H1 (cell line): ENCODE measurements at regions not wholly inside any gene's neighbourhood (a gene's known extent, or its start where the extent isn't known, plus 50 kb on each side); places are given as distances from the start of the nearest gene placed in this dataset.

Experiments used
- CTCF ChIA-PET: fragments of 300-600 bp; sonication (Branson Sonifier 250); formaldehyde crosslinking; loops from one replicate; lab custom pipeline; 2021; ENCODE audit not compliant: partially characterized antibody; lab: Charles Lee
- POLR2A ChIA-PET: fragments of 300-600 bp; sonication (Branson Sonifier 250); formaldehyde crosslinking; loops from one replicate; lab custom pipeline; 2021; ENCODE audit warnings: inconsistent platforms; ENCODE audit not compliant: partially characterized antibody; lab: Charles Lee
- DNase-seq, 2 experiments: peaks; one replicate each; pipeline versions ENCODE4 v3.0.0 to v3.0.0-alpha.2; 2010 to 2022; ENCODE audit warnings: low spot score in 2 of 2, low read depth in 1 of 2, mixed read lengths in 1 of 2
- FAIRE-seq: peaks from 2 replicates; lab custom pipeline; 2011; peaks lifted over from hg19 to GRCh38; lab: Jason Lieb, UNC
- H2AFZ ChIP-seq: 2 replicates; pipeline ENCODE4 v1.8.1; 2012; ENCODE audit warnings: low read length, inconsistent platforms
- H2AK5ac ChIP-seq: 2 replicates; pipeline ENCODE4 v1.6.1; 2013; ENCODE audit warnings: low read depth, low read length
- H2BK120ac ChIP-seq: replicated peaks from 2 replicates; pipeline ENCODE3; 2013; ENCODE audit warnings: low read depth, low read length, inconsistent platforms
- H2BK12ac ChIP-seq: 2 replicates; pipeline ENCODE4 v1.6.1; 2013; ENCODE audit warnings: low read depth, low read length
- H2BK15ac ChIP-seq: 2 replicates; pipeline ENCODE4 v1.6.1; 2013; ENCODE audit warnings: low read length
- H2BK20ac ChIP-seq: 2 replicates; pipeline ENCODE4 v1.6.1; 2013; ENCODE audit warnings: low read length
- H2BK5ac ChIP-seq: 2 replicates; pipeline ENCODE4 v1.6.1; 2013; ENCODE audit warnings: low read depth, low read length
- H3K14ac ChIP-seq: 2 replicates; pipeline ENCODE4 v1.6.1; 2013; ENCODE audit warnings: inconsistent platforms; ENCODE audit not compliant: insufficient read length
- H3K18ac ChIP-seq: 2 replicates; pipeline ENCODE4 v1.6.1; 2013; ENCODE audit warnings: low read length; ENCODE audit errors: extremely low read depth
- H3K23ac ChIP-seq: 2 replicates; pipeline ENCODE4 v1.6.1; 2013; ENCODE audit warnings: inconsistent platforms; ENCODE audit not compliant: insufficient read length
- H3K23me2 ChIP-seq: 2 replicates; pipeline ENCODE4 v1.6.1; 2013; ENCODE audit warnings: low read depth, low read length
- H3K27ac ChIP-seq: 2 replicates; pipeline ENCODE4 v1.6.1; 2011; ENCODE audit warnings: low read depth, low read length, inconsistent platforms
- H3K27me3 ChIP-seq, 4 experiments: replicated peaks in 1 of 4; 1 replicate in 1 of 4; 2 replicates in 3 of 4; pipeline versions ENCODE4 v1.6.1 to v1.8.1; 2011 to 2013; ENCODE audit warnings: low read length in 3 of 4, mild to moderate bottlenecking in 3 of 4, inconsistent platforms in 2 of 4, mixed read lengths in 2 of 4, moderate library complexity in 1 of 4; ENCODE audit not compliant: control insufficient read depth in 3 of 4, insufficient read depth in 3 of 4; ENCODE audit errors: extremely low read depth in 1 of 4
- H3K36me3 ChIP-seq, 4 experiments: 2 replicates each; pipeline versions ENCODE4 v1.6.1 to v1.8.1; 2011 to 2013; ENCODE audit warnings: mild to moderate bottlenecking in 4 of 4, low read length in 3 of 4, moderate library complexity in 2 of 4, control low read depth in 1 of 4, inconsistent platforms in 1 of 4; ENCODE audit not compliant: insufficient read depth in 4 of 4, control insufficient read depth in 2 of 4
- H3K4ac ChIP-seq: replicated peaks from 2 replicates; pipeline ENCODE3; 2013; ENCODE audit warnings: low read length, low read depth, mixed read lengths, inconsistent platforms; ENCODE audit not compliant: insufficient read length
- H3K4me1 ChIP-seq, 4 experiments: replicated peaks in 1 of 4; 1 replicate in 1 of 4; 2 replicates in 3 of 4; pipeline versions ENCODE4 v1.6.1 to v1.8.1; 2011 to 2013; ENCODE audit warnings: low read length in 3 of 4, inconsistent platforms in 2 of 4, mixed read lengths in 1 of 4; ENCODE audit not compliant: insufficient read depth in 4 of 4, control insufficient read depth in 3 of 4
- H3K4me2 ChIP-seq, 2 experiments: 2 replicates each; pipeline versions ENCODE4 v1.6.1 to v1.8.1; 2011 to 2013; ENCODE audit warnings: low read depth in 2 of 2, low read length in 2 of 2, control low read depth in 1 of 2, inconsistent platforms in 1 of 2, mild to moderate bottlenecking in 1 of 2; ENCODE audit not compliant: insufficient read depth in 1 of 2
- H3K4me3 ChIP-seq, 4 experiments: fragments of 200-600, 300-600 bp in 1 of 4; sonication (generic), shearing (Covaris generic), sonication (Bioruptor Twin) in 1 of 4; 2 replicates each; pipeline versions ENCODE4 v1.5.1 to v1.8.1; 2011 to 2016; ENCODE audit warnings: low read length in 4 of 4, low read depth in 3 of 4, control low read depth in 2 of 4, inconsistent platforms in 2 of 4, mild to moderate bottlenecking in 2 of 4, mixed read lengths in 1 of 4, moderate library complexity in 1 of 4; ENCODE audit not compliant: insufficient read depth in 2 of 4; ENCODE audit errors: extremely low read depth in 1 of 4
- H3K56ac ChIP-seq: replicated peaks from 2 replicates; pipeline ENCODE3; 2013; ENCODE audit warnings: low read depth, mild to moderate bottlenecking, mixed read lengths, low read length, inconsistent platforms; ENCODE audit not compliant: insufficient read length
- H3K79me1 ChIP-seq: 2 replicates; pipeline ENCODE4 v1.6.1; 2013; ENCODE audit warnings: low read depth, low read length, control low read depth
- H3K79me2 ChIP-seq, 2 experiments: 2 replicates each; pipeline versions ENCODE4 v1.6.1 to v1.8.1; 2012 to 2013; ENCODE audit warnings: low read length in 2 of 2, mild to moderate bottlenecking in 2 of 2, inconsistent platforms in 1 of 2; ENCODE audit not compliant: insufficient read depth in 2 of 2, control insufficient read depth in 1 of 2
- H3K9ac ChIP-seq, 4 experiments: replicated peaks in 1 of 4; 1 replicate in 1 of 4; 2 replicates in 3 of 4; pipeline versions ENCODE4 v1.6.1 to v1.8.1; 2011 to 2013; ENCODE audit warnings: low read depth in 3 of 4, low read length in 3 of 4, control low read depth in 2 of 4, mild to moderate bottlenecking in 2 of 4, moderate library complexity in 2 of 4, inconsistent platforms in 1 of 4; ENCODE audit errors: extremely low read depth in 1 of 4
- H3K9me3 ChIP-seq, 2 experiments: 2 replicates each; pipeline versions ENCODE4 v1.6.1 to v1.8.1; 2012 to 2013; ENCODE audit warnings: mild to moderate bottlenecking in 2 of 2, moderate library complexity in 2 of 2, control low read depth in 1 of 2, inconsistent platforms in 1 of 2, low read depth in 1 of 2, low read length in 1 of 2, mixed read lengths in 1 of 2; ENCODE audit not compliant: insufficient read depth in 2 of 2
- H4K20me1 ChIP-seq, 2 experiments: replicated peaks in 1 of 2; 2 replicates each; pipeline versions ENCODE3 to v1.8.1; 2011 to 2013; ENCODE audit warnings: inconsistent platforms in 2 of 2, low read length in 2 of 2, mild to moderate bottlenecking in 1 of 2; ENCODE audit not compliant: insufficient read depth in 2 of 2, control insufficient read depth in 1 of 2
- H4K5ac ChIP-seq: 2 replicates; pipeline ENCODE4 v1.6.1; 2013; ENCODE audit warnings: low read length, low read depth, mixed read lengths, inconsistent platforms; ENCODE audit not compliant: insufficient read length
- H4K8ac ChIP-seq: 2 replicates; pipeline ENCODE4 v1.8.0; 2013; ENCODE audit warnings: mild to moderate bottlenecking, moderate library complexity, low read length, inconsistent platforms; ENCODE audit not compliant: insufficient read depth; ENCODE audit errors: extremely low read depth
- H4K91ac ChIP-seq: replicated peaks from 2 replicates; pipeline ENCODE3; 2013; ENCODE audit warnings: low read length, mixed read lengths, inconsistent platforms; ENCODE audit not compliant: insufficient read length
- CBX8 ChIP-seq: fragments of 300-800, 300-1000 bp; sonication (generic); IDR thresholded peaks from 2 replicates; pipeline ENCODE4 v1.7.1; 2016; ENCODE audit warnings: low read depth, low read length, borderline replicate concordance
- EP300 ChIP-seq, 2 experiments: IDR thresholded peaks; 1 replicate in 1 of 2; 2 replicates in 1 of 2; pipeline ENCODE4 v1.6.1; 2011 to 2012; ENCODE audit warnings: low read depth in 2 of 2, low read length in 2 of 2, mild to moderate bottlenecking in 2 of 2, borderline replicate concordance in 1 of 2, inconsistent platforms in 1 of 2, moderate library complexity in 1 of 2
- GABPA ChIP-seq: IDR thresholded peaks from 2 replicates; pipeline ENCODE4 v1.6.1; 2011; ENCODE audit warnings: mild to moderate bottlenecking, low read length, moderate library complexity, borderline replicate concordance; ENCODE audit not compliant: insufficient read depth
- GTF2F1 ChIP-seq: IDR thresholded peaks from 2 replicates; pipeline ENCODE4 v1.6.1; 2012; ENCODE audit warnings: low read depth, low read length, improper control_type of control experiment, borderline replicate concordance
- KDM1A ChIP-seq: fragments of 200-600, 300-600 bp; sonication (generic); IDR thresholded peaks from 2 replicates; pipeline ENCODE4 v1.7.1; 2016; ENCODE audit warnings: mild to moderate bottlenecking, low read length, borderline replicate concordance
- RAD21 ChIP-seq, 2 experiments: IDR thresholded peaks in 1 of 2; conservative IDR thresholded peaks in 1 of 2; 2 replicates each; pipeline ENCODE4 v1.6.1; 2011; ENCODE audit warnings: low read depth in 2 of 2, low read length in 2 of 2, improper control_type of control experiment in 1 of 2, inconsistent platforms in 1 of 2, mild to moderate bottlenecking in 1 of 2, moderate library complexity in 1 of 2
- RNF2 ChIP-seq: fragments of 200-900, 300-1000 bp; sonication (generic); IDR thresholded peaks from 2 replicates; pipeline ENCODE4 v1.7.1; 2016; ENCODE audit warnings: borderline replicate concordance, low read depth, mild to moderate bottlenecking, antibody characterized with exemption, low read length; ENCODE audit not compliant: poor library complexity, severe bottlenecking; ENCODE audit errors: missing control alignments
- SP1 ChIP-seq: IDR thresholded peaks from 2 replicates; pipeline ENCODE4 v1.6.1; 2011; ENCODE audit warnings: low read depth, low read length
- TAF7 ChIP-seq: optimal IDR thresholded peaks from 2 replicates; pipeline ENCODE3; 2011; ENCODE audit warnings: low read depth, mild to moderate bottlenecking, inconsistent platforms, low read length, moderate library complexity, borderline replicate concordance
- TCF12 ChIP-seq: IDR thresholded peaks from 2 replicates; pipeline ENCODE4 v1.6.1; 2011; ENCODE audit warnings: low read depth, mild to moderate bottlenecking, low read length
- WGBS, 2 experiments: shearing (Covaris generic) in 1 of 2; methylation state at CpG; one replicate each; pipeline versions ENCODE4 v1.1.6 to v1.1.7; 2013 to 2015; ENCODE audit warnings: low lambda C conversion rate in 2 of 2, mixed read lengths in 2 of 2, inconsistent platforms in 1 of 2, low coverage in 1 of 2, missing lambda C conversion rate in 1 of 2; ENCODE audit not compliant: insufficient replicate concordance in 2 of 2, insufficient coverage in 1 of 2, insufficient read length in 1 of 2; ENCODE audit errors: extremely low coverage in 1 of 2, missing lambda C conversion rate in 1 of 2; 5-methylcytosine and 5-hydroxymethylcytosine counted together

DNA sequence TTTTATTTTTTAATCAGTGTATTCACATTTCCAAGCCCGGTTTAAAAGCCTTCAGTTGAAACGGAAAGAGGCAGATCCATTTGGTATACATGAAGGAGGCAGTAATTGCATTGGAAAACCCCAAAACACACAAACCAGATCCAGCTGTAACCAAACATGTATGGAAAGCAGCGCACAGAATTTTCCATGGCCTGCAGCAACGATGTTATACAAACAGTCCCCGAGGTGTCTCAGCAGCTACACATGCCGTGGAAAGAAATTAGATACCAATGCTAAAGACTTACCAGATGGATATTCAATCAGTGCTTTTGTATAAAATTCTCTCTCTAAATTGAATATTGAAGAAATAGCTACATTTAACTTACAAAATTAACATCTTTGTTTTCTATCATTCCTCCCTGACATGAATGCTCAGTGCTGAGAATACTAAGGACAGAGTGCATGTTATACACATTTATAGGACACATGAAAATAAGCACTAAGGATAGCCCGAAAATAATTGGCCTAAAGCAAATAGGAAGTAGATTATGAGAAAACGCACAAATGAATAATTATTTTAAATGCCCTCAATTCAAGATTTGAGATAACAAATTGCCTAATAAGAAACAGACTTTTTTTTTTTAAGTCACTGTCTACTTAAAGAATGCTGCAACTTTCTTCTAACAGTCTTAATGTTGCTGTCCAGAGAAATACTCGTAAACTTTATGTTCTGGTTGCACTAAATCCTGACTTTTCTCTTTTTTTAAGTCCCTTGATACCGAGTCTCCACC lies 713.1 kb downstream of the HDGFL1 start:
- no peak overlapping the region for H3K4me3 ChIP-seq
- H4K8ac ChIP-seq: no peak overlapping the region
- no peak overlapping the region for H3K56ac ChIP-seq
- no peak overlapping the region for H4K91ac ChIP-seq
- ChIA-PET POLR2A (no interaction called here), CTCF (no interaction called here)
- no peaks in the 10 kb centered on the region for H4K20me1 ChIP-seq
- no peak overlapping the region for H4K5ac ChIP-seq
- no peak overlapping the region for H2BK12ac ChIP-seq
- H3K27ac ChIP-seq: no peak overlapping the region
- no peak for FAIRE-seq
- 95% methylated on average over 10 of the region's 10 CpGs; no CpG with 5 or more reads in 1 of the 2 experiments for WGBS, 2 experiments
- H3K27me3 ChIP-seq: peaks cover 0 to 1% (median 0%) of the 10 kb centered on the region in 4 experiments; a peak in 1 of 7 replicates
- no peaks in the 10 kb centered on the region for H3K36me3 ChIP-seq
- no peaks in the 10 kb centered on the region for H3K79me1 ChIP-seq
- no peak overlapping the region for H3K14ac ChIP-seq
- no peak overlapping the region for H2BK5ac ChIP-seq
- H2BK20ac ChIP-seq: no peak overlapping the region
- no peaks in the 10 kb centered on the region for H3K23me2 ChIP-seq
- no peaks in the 10 kb centered on the region for H3K79me2 ChIP-seq
- no peak overlapping the region for H3K9ac ChIP-seq
- no peak overlapping the region for H2AK5ac ChIP-seq
- no peak overlapping the region for H3K4me2 ChIP-seq
- no peak overlapping the region for H2BK15ac ChIP-seq
- H3K18ac ChIP-seq: no peak overlapping the region
- no peak overlapping the region for H3K23ac ChIP-seq
- H2BK120ac ChIP-seq: no peak overlapping the region
- no peaks in the 10 kb centered on the region for H3K9me3 ChIP-seq
- H3K4ac ChIP-seq: no peak overlapping the region
- no peaks in the 10 kb centered on the region for H3K4me1 ChIP-seq
- DNase-seq: no peak
- H2AFZ ChIP-seq: no peak overlapping the region
- no peak for TF ChIP-seq GTF2F1
- TF ChIP-seq TAF7: no peak
- TF ChIP-seq GABPA: no peak
- no peak for TF ChIP-seq KDM1A
- no peak for TF ChIP-seq RAD21 (IDR thresholded peaks at IDR 0.05 in 1 of 2, conservative IDR thresholded peaks at IDR 0.05 in 1 of 2; ENCODE audit: low read depth in 2 of 2, low read length in 2 of 2)
- TF ChIP-seq TCF12: no peak
- no peak for TF ChIP-seq SP1
- no peak for TF ChIP-seq EP300 (IDR thresholded peaks at IDR 0.05; ENCODE audit: borderline replicate concordance in 1 of 2, low read depth in 2 of 2, low read length in 2 of 2)
- TF ChIP-seq CBX8: no peak
- TF ChIP-seq RNF2: no peak
